Keratinocyte (primary cell): ENCODE measurements at regions not wholly inside any gene's neighbourhood (a gene's known extent, or its start where the extent isn't known, plus 50 kb on each side); places are given as distances from the start of the nearest gene placed in this dataset.

Experiments used
- DNase-seq: peaks from one replicate; pipeline ENCODE4 v3.0.0-alpha.2; 2011; ENCODE audit warnings: low read depth, missing footprints, low spot score
- FAIRE-seq: peaks from 2 replicates; lab custom pipeline; 2011; peaks lifted over from hg19 to GRCh38; lab: Jason Lieb, UNC
- H2AFZ ChIP-seq: 2 replicates; pipeline ENCODE4 v1.6.0; 2012; ENCODE audit warnings: low read length, control low read depth, inconsistent platforms; ENCODE audit not compliant: control insufficient read depth
- H3K27ac ChIP-seq: 2 replicates; pipeline ENCODE4 v1.5.1; 2011; ENCODE audit warnings: low read length; ENCODE audit not compliant: control insufficient read depth, insufficient read depth
- H3K27me3 ChIP-seq: 3 replicates; pipeline ENCODE4 v1.6.0; 2011; ENCODE audit warnings: low read length; ENCODE audit not compliant: control insufficient read depth, insufficient read depth; ENCODE audit errors: extremely low read depth
- H3K36me3 ChIP-seq, 2 experiments: 2 replicates in 1 of 2; 3 replicates in 1 of 2; pipeline ENCODE4 v1.5.1; 2011; ENCODE audit warnings: low read length in 2 of 2, mild to moderate bottlenecking in 1 of 2; ENCODE audit not compliant: control insufficient read depth in 2 of 2, insufficient read depth in 2 of 2; ENCODE audit errors: extremely low read depth in 1 of 2
- H3K4me1 ChIP-seq: 3 replicates; pipeline ENCODE4 v1.5.1; 2011; ENCODE audit warnings: low read length; ENCODE audit not compliant: control insufficient read depth, insufficient read depth; ENCODE audit errors: extremely low read depth
- H3K4me2 ChIP-seq: 3 replicates; pipeline ENCODE4 v1.6.0; 2011; ENCODE audit warnings: low read depth, low read length; ENCODE audit not compliant: control insufficient read depth, insufficient read depth; ENCODE audit errors: extremely low read depth
- H3K4me3 ChIP-seq, 3 experiments: fragments of 200-600 bp in 1 of 3; sonication (generic) in 1 of 3; 2 replicates in 2 of 3; 3 replicates in 1 of 3; pipeline ENCODE4 v1.5.1; 2011 to 2016; ENCODE audit warnings: low read length in 3 of 3, mild to moderate bottlenecking in 3 of 3, control low read depth in 2 of 3, inconsistent platforms in 1 of 3, low read depth in 1 of 3, mixed read lengths in 1 of 3, mixed run types in 1 of 3, moderate library complexity in 1 of 3; ENCODE audit not compliant: control insufficient read depth in 2 of 3, insufficient read depth in 2 of 3; ENCODE audit errors: extremely low read depth in 1 of 3
- H3K79me2 ChIP-seq: 2 replicates; pipeline ENCODE4 v1.6.0; 2012; ENCODE audit warnings: low read length; ENCODE audit not compliant: control insufficient read depth, insufficient read depth
- H3K9ac ChIP-seq: 3 replicates; pipeline ENCODE4 v1.6.0; 2011; ENCODE audit warnings: low read length; ENCODE audit not compliant: control insufficient read depth, insufficient read depth; ENCODE audit errors: extremely low read depth
- H3K9me1 ChIP-seq: 3 replicates; pipeline ENCODE4 v1.6.0; 2011; ENCODE audit warnings: low read length; ENCODE audit not compliant: control insufficient read depth, insufficient read depth; ENCODE audit errors: extremely low read depth
- H3K9me3 ChIP-seq: 2 replicates; pipeline ENCODE4 v1.5.1; 2012; ENCODE audit warnings: low read depth, low read length; ENCODE audit not compliant: control insufficient read depth
- H4K20me1 ChIP-seq: 3 replicates; pipeline ENCODE4 v1.6.0; 2011; ENCODE audit warnings: low read length; ENCODE audit not compliant: control insufficient read depth, insufficient read depth; ENCODE audit errors: extremely low read depth
- EZH2 ChIP-seq: IDR thresholded peaks from one replicate; pipeline ENCODE4 v1.6.1; 2012; ENCODE audit warnings: inconsistent platforms, mild to moderate bottlenecking, low read length, moderate library complexity
- dilution Hi-C: fragments of 300-500 bp; cut with MboI; formaldehyde crosslinking; loops from one replicate; pipeline ENCODE4 v1.7.0; 2020; ENCODE audit warnings: low sequenced_read_pairs; ENCODE audit not compliant: extremely low pct_ligation_motif_present
- TF ChIP-seq, protein P1 (sequence below), 3 experiments: IDR thresholded peaks in 1 of 3; conservative IDR thresholded peaks in 1 of 3; optimal IDR thresholded peaks in 1 of 3; 2 replicates in 2 of 3; 3 replicates in 1 of 3; pipeline versions ENCODE3 to v1.5.1; 2011; ENCODE audit warnings: low read length in 3 of 3, mild to moderate bottlenecking in 3 of 3, moderate library complexity in 2 of 3, control low read depth in 1 of 3, inconsistent platforms in 1 of 3; ENCODE audit not compliant: insufficient read depth in 2 of 3; ENCODE audit errors: extremely low read depth in 1 of 3

DNA sequence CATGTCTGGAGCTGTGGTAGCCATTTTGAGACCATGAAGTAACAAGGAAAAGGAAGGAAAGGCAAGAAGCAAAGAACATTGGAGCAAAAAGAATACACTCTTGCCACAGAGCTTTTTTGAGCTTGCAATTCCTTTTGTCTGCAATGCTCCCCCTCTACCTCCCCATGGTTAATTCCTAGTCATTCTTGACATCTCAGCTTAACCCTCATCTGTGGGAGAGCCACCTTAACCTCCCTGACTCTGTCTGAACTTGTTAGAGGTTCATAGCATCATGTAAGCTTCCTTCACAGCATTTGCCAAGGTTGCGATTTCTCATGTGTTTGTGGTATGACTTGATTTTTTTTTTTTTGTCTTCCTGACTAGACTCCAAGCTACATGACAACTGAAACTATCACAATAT lies 564.1 kb upstream of the PLXNA2 start:
- FAIRE-seq, result no peak
- Histone ChIP-seq H3K27me3 (no peaks in the 10 kb centered on the region), H3K79me2 (no peaks in the 10 kb centered on the region), H2AFZ (no peak overlapping the region), H3K9me3 (no peaks in the 10 kb centered on the region), H3K4me1 (peaks cover 36% of the 10 kb centered on the region), H3K4me3 (no peak overlapping the region), H4K20me1 (no peaks in the 10 kb centered on the region), H3K27ac (peak overlapping the region; percentile 99), H3K36me3 (no peaks in the 10 kb centered on the region), H3K9me1 (no peaks in the 10 kb centered on the region), H3K4me2 (peak overlapping the region; percentile 90), H3K9ac (peak overlapping the region; percentile 71)
- dilution Hi-C loops, result no loop called here
- peak; percentile 79 for DNase-seq
- no peak for TF ChIP-seq EZH2
- TF ChIP-seq, protein P1, sequence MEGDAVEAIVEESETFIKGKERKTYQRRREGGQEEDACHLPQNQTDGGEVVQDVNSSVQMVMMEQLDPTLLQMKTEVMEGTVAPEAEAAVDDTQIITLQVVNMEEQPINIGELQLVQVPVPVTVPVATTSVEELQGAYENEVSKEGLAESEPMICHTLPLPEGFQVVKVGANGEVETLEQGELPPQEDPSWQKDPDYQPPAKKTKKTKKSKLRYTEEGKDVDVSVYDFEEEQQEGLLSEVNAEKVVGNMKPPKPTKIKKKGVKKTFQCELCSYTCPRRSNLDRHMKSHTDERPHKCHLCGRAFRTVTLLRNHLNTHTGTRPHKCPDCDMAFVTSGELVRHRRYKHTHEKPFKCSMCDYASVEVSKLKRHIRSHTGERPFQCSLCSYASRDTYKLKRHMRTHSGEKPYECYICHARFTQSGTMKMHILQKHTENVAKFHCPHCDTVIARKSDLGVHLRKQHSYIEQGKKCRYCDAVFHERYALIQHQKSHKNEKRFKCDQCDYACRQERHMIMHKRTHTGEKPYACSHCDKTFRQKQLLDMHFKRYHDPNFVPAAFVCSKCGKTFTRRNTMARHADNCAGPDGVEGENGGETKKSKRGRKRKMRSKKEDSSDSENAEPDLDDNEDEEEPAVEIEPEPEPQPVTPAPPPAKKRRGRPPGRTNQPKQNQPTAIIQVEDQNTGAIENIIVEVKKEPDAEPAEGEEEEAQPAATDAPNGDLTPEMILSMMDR (optimal IDR thresholded peaks at IDR 0.05 in 1 of 3, IDR thresholded peaks at IDR 0.05 in 1 of 3, conservative IDR thresholded peaks at IDR 0.05 in 1 of 3; ENCODE audit: extremely low read depth in 1 of 3, insufficient read depth in 2 of 3, low read length in 3 of 3), result no peak

DNA sequence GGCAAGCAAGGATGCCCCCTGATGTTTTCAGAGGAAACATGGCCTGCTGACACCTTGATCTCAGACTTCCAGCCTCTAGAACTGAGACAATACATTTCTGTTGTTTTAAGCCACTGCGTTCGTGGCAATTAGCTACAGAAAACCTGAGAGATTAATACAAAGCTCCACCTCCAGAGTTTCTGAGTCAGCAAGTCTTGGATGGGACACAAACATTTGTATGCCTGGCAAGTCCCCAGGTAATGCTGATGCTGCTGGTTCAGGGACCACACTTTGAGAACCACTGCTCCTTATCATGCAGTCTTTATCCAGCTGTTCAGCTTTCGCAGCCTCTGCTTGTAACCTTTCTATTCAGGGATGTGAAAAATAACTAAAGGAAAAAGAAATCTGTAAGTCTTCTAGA lies 565.7 kb upstream of the PLXNA2 start:
- Histone ChIP-seq H3K27me3 (no peaks in the 10 kb centered on the region), H3K9ac (no peak overlapping the region), H4K20me1 (no peaks in the 10 kb centered on the region), H3K4me1 (peaks cover 36% of the 10 kb centered on the region), H3K4me2 (no peak overlapping the region), H3K9me3 (no peaks in the 10 kb centered on the region), H3K36me3 (no peaks in the 10 kb centered on the region), H3K79me2 (no peaks in the 10 kb centered on the region), H3K4me3 (no peak overlapping the region), H3K27ac (no peak overlapping the region), H2AFZ (no peak overlapping the region), H3K9me1 (no peaks in the 10 kb centered on the region)
- DNase-seq (no peak), FAIRE-seq (peak; percentile 93)
- dilution Hi-C loops, result no loop called here
- TF ChIP-seq EZH2, result no peak
- TF ChIP-seq, protein P1 (optimal IDR thresholded peaks at IDR 0.05 in 1 of 3, IDR thresholded peaks at IDR 0.05 in 1 of 3, conservative IDR thresholded peaks at IDR 0.05 in 1 of 3; ENCODE audit: extremely low read depth in 1 of 3, insufficient read depth in 2 of 3, low read length in 3 of 3), result no peak
